Stimulated activated CD8-positive, alpha-beta memory T cell treated with anti-CD3 and anti-CD28 coated beads, Interleukin-12 subunit alpha, Interleukin-12 subunit beta, amount 100 ng/mL, for 1 hour (primary cell): ENCODE measurements at regions not wholly inside any gene's neighbourhood (a gene's known extent, or its start where the extent isn't known, plus 50 kb on each side); places are given as distances from the start of the nearest gene placed in this dataset.
"Not testable (repeated sequence)": the region's sequence is repeated elsewhere in the genome, so short reads cannot be mapped to it uniquely, and the experiment has no call there.

Experiments used
- DNase-seq: peaks from one replicate; pipeline ENCODE4 v3.0.0-alpha.2; 2020; ENCODE audit warnings: low read depth

GRCh38 chr6:139988685-139989084 is 614.2 kb upstream of the CITED2 start:
- no peak for DNase-seq

- no peak for DNase-seq
Measured at GRCh38 chr6:139987091-139987490, 612.6 kb upstream of the CITED2 start.

- DNase-seq = no peak
Measured at GRCh38 chr6:139985236-139985815, 610.9 kb upstream of the CITED2 start.

GRCh38 chr6:139984317-139984716 is 609.9 kb upstream of the CITED2 start:
- DNase-seq = no peak

GRCh38 chr6:139983555-139984276 is 609.3 kb upstream of the CITED2 start:
- DNase-seq = no peak

- no peak for DNase-seq
Measured at GRCh38 chr6:139982652-139983295, 608.3 kb upstream of the CITED2 start.

- no peak for DNase-seq
Measured at GRCh38 chr6:139982195-139982594, 607.7 kb upstream of the CITED2 start.

GRCh38 chr6:139981768-139982181 is 607.3 kb upstream of the CITED2 start:
- no peak for DNase-seq

- DNase-seq = no peak
Measured at GRCh38 chr6:139981066-139981624, 606.7 kb upstream of the CITED2 start.

- not testable (repeated sequence) for DNase-seq
Measured at GRCh38 chr6:139980631-139981030, 606.2 kb upstream of the CITED2 start.

- DNase-seq = no peak
Measured at GRCh38 chr6:139979021-139979725, 604.7 kb upstream of the CITED2 start.

GRCh38 chr6:139977887-139978332 is 603.5 kb upstream of the CITED2 start:
- DNase-seq = no peak

GRCh38 chr6:139973669-139974344 is 599.4 kb upstream of the CITED2 start:
- no peak for DNase-seq

GRCh38 chr6:139972116-139972515 is 597.7 kb upstream of the CITED2 start:
- no peak for DNase-seq

GRCh38 chr6:139970591-139970991 is 596.1 kb upstream of the CITED2 start:
- DNase-seq = no peak

GRCh38 chr6:139967497-139967896 is 593.0 kb upstream of the CITED2 start:
- DNase-seq = no peak

- DNase-seq = no peak
Measured at GRCh38 chr6:139965393-139965792, 590.9 kb upstream of the CITED2 start.

GRCh38 chr6:139964737-139965136 is 590.3 kb upstream of the CITED2 start:
- DNase-seq = no peak

GRCh38 chr6:139962654-139963347 is 588.4 kb upstream of the CITED2 start:
- DNase-seq = no peak

GRCh38 chr6:139961190-139961589 is 586.7 kb upstream of the CITED2 start:
- DNase-seq = no peak

GRCh38 chr6:139960671-139961070 is 586.2 kb upstream of the CITED2 start:
- DNase-seq = no peak
